ENCODE measurements at regions not wholly inside any gene's neighbourhood (a gene's known extent, or its start where the extent isn't known, plus 50 kb on each side); places are given as distances from the start of the nearest gene placed in this dataset.
"Not testable (repeated sequence)": the region's sequence is repeated elsewhere in the genome, so short reads cannot be mapped to it uniquely, and the experiment has no call there.

DNA sequence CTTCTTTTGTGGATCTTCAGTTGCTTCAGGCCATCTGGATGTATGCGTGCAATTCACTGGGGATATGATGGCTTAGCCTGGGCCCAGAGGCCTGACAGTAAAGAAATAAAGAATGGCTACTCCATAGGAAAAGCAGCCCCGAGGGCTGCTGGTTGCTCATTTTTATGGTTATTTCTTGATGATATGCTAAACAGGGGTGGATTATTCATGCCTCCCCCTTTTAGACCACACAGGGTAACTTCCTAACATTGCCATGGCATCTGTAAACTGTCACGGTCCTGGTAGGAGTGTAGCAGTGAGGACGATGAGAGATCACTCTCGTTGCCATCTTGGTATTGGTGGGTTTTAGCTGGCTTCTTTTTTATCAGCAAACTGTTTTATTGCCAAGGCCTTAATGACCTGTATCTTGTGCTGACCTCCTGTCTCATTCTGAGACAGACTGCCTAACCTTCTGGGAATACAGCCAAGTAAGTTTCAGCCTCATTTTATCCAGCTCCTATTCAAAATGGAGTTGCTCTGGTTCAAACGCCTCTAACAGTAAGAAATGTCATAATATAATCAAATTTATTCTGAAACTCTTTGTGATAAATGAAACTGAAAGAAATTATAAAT lies 60.5 kb downstream of the DSEL start:
- DNase-seq = no peak

DNA sequence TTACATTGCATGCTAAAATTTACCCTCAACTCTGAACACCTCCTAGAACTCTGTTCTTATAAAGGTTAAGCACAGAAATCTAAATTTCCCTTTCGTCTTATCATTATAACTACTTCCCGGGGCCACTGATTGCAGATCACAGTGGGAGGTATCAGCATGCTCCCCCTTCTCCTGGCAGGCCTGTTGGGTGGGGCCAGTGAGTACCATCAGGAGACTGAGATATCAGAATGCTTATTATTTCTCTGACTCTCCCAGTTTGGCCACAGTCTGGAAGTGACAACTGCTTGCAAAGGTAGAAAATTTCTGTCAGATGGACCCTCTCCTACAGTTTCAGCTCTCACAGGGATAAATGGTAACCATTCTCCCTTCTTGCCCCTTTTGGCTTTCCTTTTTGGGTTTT lies 62.6 kb downstream of the DSEL start:
- no peak for DNase-seq

DNA sequence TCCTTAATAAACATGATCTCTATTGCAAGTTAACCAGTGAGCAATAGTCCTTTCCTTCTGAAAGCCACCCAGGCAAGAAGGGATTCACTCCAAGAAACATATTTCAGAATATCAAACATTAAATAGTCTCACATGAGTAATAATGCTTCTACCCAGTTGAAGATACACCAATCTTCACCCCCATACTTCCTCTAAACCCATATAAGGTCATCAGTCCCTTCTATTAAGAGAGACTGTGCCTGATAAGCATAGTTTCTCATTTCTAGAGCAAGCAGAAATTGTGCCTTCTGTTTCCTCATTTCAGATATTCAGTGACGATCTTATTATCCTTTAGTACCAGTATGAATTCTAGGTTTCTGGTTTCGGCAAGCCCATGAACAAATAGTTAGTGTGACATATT lies 64.6 kb downstream of the DSEL start:
- no peak for DNase-seq

DNA sequence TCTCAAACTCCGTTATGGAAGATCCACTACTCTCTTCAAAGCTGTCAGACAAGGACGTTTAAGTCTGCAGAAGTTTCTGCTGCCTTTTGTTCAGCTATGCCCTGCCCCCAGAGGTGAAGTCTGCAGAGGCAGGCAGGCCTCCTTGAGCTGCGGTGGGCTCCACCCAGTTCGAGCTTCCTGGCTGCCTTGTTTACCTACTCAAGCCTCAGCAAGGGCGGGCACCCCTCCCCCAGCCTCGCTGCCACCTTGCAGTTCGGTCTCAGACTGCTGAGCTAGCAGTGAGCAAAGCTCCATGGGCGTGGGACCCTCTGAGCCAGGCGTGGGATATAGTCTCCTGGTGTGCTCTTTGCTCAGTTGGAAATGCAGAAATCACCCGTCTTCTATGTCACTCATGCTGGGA lies 65.4 kb downstream of the DSEL start:
- DNase-seq = not testable (repeated sequence)

GRCh38 chr18:67433971-67434370 lies 82.5 kb downstream of the DSEL start:
- no peak for DNase-seq

- no peak for DNase-seq
Observed at GRCh38 chr18:67432806-67433205, 83.7 kb downstream of the DSEL start.

DNA sequence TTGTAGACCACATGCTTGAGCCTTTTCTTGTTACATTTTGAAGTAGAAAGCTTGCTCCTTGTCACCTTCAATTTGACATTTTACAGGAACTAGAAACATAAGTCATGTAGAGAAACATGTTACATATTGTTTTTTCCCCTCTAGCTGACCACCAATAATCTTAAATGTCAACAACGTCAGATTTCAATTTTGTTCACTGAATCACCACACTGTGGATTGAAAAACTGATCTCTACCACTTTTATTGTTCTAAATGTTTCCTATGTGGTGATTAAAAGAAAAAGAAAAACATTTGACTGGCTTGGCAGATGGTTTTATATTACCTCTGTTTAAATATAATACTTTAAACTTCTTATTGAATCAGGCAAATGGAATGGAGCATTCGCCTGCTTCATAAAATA lies 87.7 kb downstream of the DSEL start:
- DNase-seq = no peak

GRCh38 chr18:67428158-67428557 lies 88.4 kb downstream of the DSEL start:
- DNase-seq = no peak

GRCh38 chr18:67426486-67426885 lies 90.0 kb downstream of the DSEL start:
- DNase-seq = no peak

- peak; percentile 10 for DNase-seq
Observed at GRCh38 chr18:67425672-67426071, 90.8 kb downstream of the DSEL start.

DNA sequence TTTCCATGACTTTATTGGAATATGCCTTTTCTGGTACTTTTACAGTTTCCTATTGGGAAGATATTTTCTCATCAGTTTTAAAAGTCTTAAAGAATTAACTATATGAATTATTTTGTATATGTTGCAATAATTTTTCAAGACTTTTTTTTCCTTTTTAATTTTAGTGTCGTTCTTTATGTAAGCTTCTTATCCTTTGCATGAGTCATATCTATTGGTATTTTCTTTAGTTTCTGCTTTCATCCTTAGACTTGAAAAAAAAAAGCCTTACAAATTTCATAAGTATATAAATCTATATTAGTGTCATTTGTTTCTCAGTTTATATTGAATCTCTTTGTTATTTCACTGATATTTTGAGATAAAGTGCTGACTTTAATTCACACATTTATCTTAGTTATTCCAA lies 94.9 kb downstream of the DSEL start:
- DNase-seq = no peak

- DNase-seq = peak; percentile 70
Observed at GRCh38 chr18:67417864-67418523, 98.5 kb downstream of the DSEL start.

GRCh38 chr18:67411116-67411515 lies 105.4 kb downstream of the DSEL start:
- no peak for DNase-seq

GRCh38 chr18:67410075-67411070 lies 106.1 kb downstream of the DSEL start:
- DNase-seq = no peak

DNA sequence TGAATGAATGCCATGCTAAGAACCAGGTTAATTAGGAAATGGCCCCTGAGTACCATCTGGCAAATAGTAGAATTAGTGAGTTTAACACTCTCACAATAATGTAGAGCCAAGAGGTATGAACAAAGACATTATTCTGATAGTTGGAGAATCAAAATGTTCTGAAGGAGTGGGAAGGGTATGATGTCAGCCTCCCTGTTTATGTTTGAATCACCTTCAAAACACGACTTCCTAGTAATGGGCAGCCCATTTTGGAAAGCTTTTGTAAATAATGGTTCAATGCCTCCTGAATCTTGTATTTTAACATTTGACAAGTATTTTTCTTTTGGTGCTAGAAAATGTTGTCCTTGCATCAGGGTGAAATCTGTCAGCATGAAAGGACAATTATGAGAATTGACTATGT lies 108.3 kb downstream of the DSEL start:
- DNase-seq = no peak

- no peak for DNase-seq
Observed at GRCh38 chr18:67406714-67407113, 109.8 kb downstream of the DSEL start.

DNA sequence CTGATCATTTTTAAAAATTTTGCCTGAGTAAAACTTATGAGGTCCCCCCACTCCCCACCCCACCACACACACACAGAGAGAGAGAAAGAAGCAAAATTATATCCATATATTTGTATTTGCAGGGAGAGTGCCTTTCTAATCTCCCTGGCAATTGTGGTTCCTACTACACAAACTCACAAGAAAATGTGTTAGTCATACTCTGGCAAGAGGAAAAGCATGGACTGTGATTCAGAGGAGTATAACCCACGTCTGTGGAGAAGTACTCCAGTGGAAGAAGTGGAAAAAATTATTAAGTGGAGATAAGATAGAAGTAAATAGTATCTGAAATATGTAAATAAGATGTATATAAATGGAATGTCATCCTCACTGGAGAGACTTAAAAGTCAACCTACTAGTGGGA lies 114.0 kb downstream of the DSEL start:
- DNase-seq = no peak

DNA sequence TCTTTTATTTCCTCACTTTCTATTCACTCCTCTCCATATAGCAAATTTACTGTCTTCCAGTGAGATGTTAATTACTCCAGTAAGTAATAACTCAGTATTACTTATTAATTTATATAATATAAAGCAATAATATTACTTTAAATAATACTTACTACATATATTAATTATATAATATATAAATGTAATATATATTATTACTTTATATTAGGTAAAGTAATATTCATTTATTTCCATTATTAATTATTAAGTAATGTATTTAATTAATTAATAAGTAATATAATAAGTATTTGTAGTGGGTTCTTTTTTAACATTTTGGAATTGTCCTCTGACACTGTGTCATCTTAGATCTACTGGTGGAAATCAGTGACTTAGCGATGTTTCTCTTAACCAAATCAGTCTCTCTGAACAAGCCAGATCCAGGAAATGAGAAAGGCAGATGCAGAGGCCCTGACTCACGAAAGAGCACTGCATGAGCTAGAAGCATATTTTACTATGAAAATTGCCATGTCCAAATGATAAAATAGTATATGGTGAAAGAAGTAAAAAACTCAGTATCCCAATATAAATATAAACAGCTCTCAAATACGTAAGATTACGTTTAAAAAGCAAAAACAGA lies 115.9 kb downstream of the DSEL start:
- DNase-seq = no peak

GRCh38 chr18:67386032-67386431 lies 130.5 kb downstream of the DSEL start:
- no peak for DNase-seq

DNA sequence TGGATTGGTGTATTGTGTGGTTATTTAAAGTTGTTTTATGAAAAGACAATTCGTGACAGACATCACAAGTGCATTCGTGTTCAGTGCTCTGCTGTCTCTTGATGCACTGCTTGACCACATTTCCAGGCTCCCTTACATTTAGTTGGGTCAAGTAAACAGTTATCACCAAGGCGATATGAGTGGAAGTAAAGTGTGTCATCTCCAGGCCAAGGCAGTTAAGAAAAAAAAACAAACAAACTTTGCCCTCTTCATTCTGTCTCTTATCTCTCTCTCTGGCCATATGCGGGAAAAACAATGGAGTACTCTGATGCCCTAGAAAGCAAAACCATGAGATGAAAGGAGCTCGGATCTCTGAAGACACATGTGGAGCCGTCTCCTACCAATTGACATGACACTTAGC lies 131.1 kb downstream of the DSEL start:
- DNase-seq = no peak

DNA sequence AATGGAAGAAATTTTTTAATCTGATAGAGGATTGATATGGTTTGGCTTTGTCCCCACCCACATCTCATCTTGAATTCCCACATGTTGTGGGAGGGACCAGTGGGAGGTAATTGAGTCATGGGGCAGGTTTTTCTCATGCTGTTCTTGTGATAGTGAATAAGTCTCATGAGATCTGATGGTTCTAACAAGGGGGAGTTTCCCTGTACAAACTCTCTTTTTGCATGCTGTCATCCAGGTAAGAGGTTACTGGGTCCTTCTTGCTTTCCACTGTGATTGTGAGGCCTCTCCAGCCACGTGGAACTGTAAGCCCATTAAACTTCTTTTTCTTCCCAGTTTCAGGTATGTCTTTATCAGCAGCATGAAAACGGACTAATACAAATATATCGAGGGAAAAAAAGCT lies 132.5 kb downstream of the DSEL start:
- peak; percentile 17 for DNase-seq

DNA sequence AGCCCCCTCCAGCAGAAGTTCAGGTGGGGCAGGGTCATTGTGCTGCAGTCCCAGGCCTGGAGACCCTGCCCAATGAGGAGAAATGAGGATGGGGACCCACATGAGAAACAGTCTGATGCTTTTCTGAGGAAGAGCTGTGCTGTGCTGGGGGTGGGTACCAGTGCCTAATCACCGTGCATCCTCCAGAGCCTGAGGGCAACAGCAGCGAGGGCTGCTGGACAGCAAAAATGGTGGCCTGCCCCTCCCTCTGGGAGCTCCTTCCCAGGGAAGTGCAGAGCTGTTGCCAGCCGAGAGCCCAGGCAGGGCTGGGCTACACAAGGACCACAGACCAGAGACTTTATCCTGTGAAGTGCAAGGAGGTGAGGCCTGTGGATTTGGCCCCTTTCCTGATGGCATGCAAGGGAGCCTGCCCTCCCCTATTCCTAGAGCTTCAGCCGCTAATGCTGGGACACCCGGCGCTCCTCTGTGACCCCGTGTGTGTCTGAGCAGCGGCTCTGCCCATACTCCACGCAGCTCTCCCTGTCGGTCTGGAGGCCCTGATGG lies 134.8 kb downstream of the DSEL start:
- no peak for DNase-seq

- no peak for DNase-seq
Observed at GRCh38 chr18:67380867-67381266, 135.7 kb downstream of the DSEL start.
